ENCODE measurements at regions not wholly inside any gene's neighbourhood (a gene's known extent, or its start where the extent isn't known, plus 50 kb on each side); places are given as distances from the start of the nearest gene placed in this dataset.

DNA sequence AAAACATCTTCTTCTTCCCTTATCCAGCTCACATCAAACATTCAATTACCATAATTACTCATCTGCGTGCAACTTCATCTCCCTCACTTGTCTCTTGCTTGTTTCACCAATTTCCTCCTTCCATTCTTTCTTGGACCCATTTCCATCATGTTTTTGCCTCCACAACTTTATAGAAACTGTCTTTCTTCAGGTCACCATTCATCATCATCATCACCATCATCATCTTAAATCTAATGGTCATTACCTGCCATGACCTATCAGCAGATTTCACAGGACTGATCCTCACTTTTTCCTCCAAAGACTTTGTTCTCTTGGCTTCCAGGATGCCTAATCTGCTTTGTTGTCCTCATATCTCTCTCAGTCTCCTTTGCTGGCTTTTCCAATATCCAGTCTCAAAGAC, 495.6 kb downstream of the DNAH5 start:
- Histone ChIP-seq H3K36me3 (ENCODE audit: control insufficient read depth in 2 of 2, insufficient read depth in 2 of 2, low read length in 2 of 2) (no peaks in the 10 kb centered on the region), H3K27ac (ENCODE audit: low read depth in 2 of 2, low read length in 2 of 2) (no peak overlapping the region), H3K4me3 (ENCODE audit: low read length in 2 of 2) (no peak overlapping the region), H3K27me3 (ENCODE audit: control insufficient read depth in 2 of 2, insufficient read depth in 2 of 2, low read length in 2 of 2) (no peaks in the 10 kb centered on the region), H3K4me1 (ENCODE audit: control insufficient read depth in 2 of 2, insufficient read depth in 2 of 2, low read length in 2 of 2) (no peaks in the 10 kb centered on the region), H3K9me3 (ENCODE audit: control insufficient read depth in 2 of 2, low read length in 2 of 2) (no peaks in the 10 kb centered on the region), H3K9ac (ENCODE audit: low read depth in 1 of 2, low read length in 2 of 2) (no peak overlapping the region)

DNA sequence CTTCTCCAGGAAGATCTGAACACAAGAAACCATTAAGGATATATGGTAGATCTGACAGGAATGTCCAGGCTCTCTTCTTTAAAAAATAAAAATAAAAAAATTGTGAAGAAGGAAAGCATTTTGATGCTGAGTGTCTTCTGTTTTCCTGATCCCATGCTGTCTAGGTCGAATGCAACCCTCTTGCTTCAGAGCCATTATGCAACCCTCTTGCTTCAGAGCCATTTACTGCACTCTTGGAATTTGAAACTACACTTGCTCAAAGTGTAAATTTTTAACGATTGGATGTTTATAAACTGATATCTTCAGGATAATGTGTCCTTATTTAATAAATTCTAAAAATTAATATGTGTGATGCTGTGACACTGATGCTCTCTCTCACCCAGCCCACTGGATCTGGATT, 505.1 kb downstream of the DNAH5 start:
- no peak overlapping the region for H3K27ac ChIP-seq (ENCODE audit: low read depth in 2 of 2, low read length in 2 of 2)
- no peak overlapping the region for H3K9ac ChIP-seq (ENCODE audit: low read depth in 1 of 2, low read length in 2 of 2)
- no peaks in the 10 kb centered on the region for H3K27me3 ChIP-seq (ENCODE audit: control insufficient read depth in 2 of 2, insufficient read depth in 2 of 2, low read length in 2 of 2)
- no peak overlapping the region for H3K4me3 ChIP-seq (ENCODE audit: low read length in 2 of 2)
- no peaks in the 10 kb centered on the region for H3K36me3 ChIP-seq (ENCODE audit: control insufficient read depth in 2 of 2, insufficient read depth in 2 of 2, low read length in 2 of 2)
- no peaks in the 10 kb centered on the region for H3K9me3 ChIP-seq (ENCODE audit: control insufficient read depth in 2 of 2, low read length in 2 of 2)
- no peaks in the 10 kb centered on the region for H3K4me1 ChIP-seq (ENCODE audit: control insufficient read depth in 2 of 2, insufficient read depth in 2 of 2, low read length in 2 of 2)

GRCh38 chr5:13427827-13428557, 516.5 kb downstream of the DNAH5 start:
- H3K4me1 ChIP-seq (ENCODE audit: control insufficient read depth in 2 of 2, insufficient read depth in 2 of 2, low read length in 2 of 2) = no peaks in the 10 kb centered on the region
- H3K4me3 ChIP-seq (ENCODE audit: low read length in 2 of 2) = no peak overlapping the region
- H3K27ac ChIP-seq (ENCODE audit: low read depth in 2 of 2, low read length in 2 of 2) = no peak overlapping the region
- no peaks in the 10 kb centered on the region for H3K36me3 ChIP-seq (ENCODE audit: control insufficient read depth in 2 of 2, insufficient read depth in 2 of 2, low read length in 2 of 2)
- H3K27me3 ChIP-seq (ENCODE audit: control insufficient read depth in 2 of 2, insufficient read depth in 2 of 2, low read length in 2 of 2) = no peaks in the 10 kb centered on the region
- H3K9ac ChIP-seq (ENCODE audit: low read depth in 1 of 2, low read length in 2 of 2) = no peak overlapping the region
- H3K9me3 ChIP-seq (ENCODE audit: control insufficient read depth in 2 of 2, low read length in 2 of 2) = peaks cover 0 to 4% of the 10 kb centered on the region in 2 donors

GRCh38 chr5:13412040-13412595, 532.4 kb downstream of the DNAH5 start:
- Histone ChIP-seq H3K4me1 (ENCODE audit: control insufficient read depth in 2 of 2, insufficient read depth in 2 of 2, low read length in 2 of 2) (no peaks in the 10 kb centered on the region), H3K9me3 (ENCODE audit: control insufficient read depth in 2 of 2, low read length in 2 of 2) (no peaks in the 10 kb centered on the region), H3K27me3 (ENCODE audit: control insufficient read depth in 2 of 2, insufficient read depth in 2 of 2, low read length in 2 of 2) (no peaks in the 10 kb centered on the region), H3K36me3 (ENCODE audit: control insufficient read depth in 2 of 2, insufficient read depth in 2 of 2, low read length in 2 of 2) (no peaks in the 10 kb centered on the region), H3K4me3 (ENCODE audit: low read length in 2 of 2) (no peak overlapping the region), H3K27ac (ENCODE audit: low read depth in 2 of 2, low read length in 2 of 2) (no peak overlapping the region), H3K9ac (ENCODE audit: low read depth in 1 of 2, low read length in 2 of 2) (no peak overlapping the region)

DNA sequence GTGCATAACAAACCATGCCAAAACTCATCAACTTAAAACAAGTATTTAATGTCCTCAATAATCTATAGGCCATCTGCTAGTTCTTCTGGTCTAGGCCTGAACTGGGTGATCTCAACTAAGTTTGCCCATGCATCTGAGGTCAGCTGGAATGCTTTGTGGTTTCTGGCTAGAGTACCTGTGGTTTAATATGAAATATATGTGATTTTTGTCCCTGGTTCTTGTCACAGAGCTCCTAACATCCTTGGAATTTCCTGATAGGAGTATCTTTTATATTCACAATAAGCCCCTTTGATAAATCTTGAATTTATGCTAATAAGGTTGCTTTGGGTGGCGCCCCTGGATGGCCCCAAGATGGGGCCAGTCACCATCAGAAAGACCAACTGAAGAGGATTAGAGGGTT, 535.9 kb downstream of the DNAH5 start:
- no peak overlapping the region for H3K9ac ChIP-seq (ENCODE audit: low read depth in 1 of 2, low read length in 2 of 2)
- no peaks in the 10 kb centered on the region for H3K36me3 ChIP-seq (ENCODE audit: control insufficient read depth in 2 of 2, insufficient read depth in 2 of 2, low read length in 2 of 2)
- H3K9me3 ChIP-seq (ENCODE audit: control insufficient read depth in 2 of 2, low read length in 2 of 2) = no peaks in the 10 kb centered on the region
- no peak overlapping the region for H3K27ac ChIP-seq (ENCODE audit: low read depth in 2 of 2, low read length in 2 of 2)
- no peaks in the 10 kb centered on the region for H3K27me3 ChIP-seq (ENCODE audit: control insufficient read depth in 2 of 2, insufficient read depth in 2 of 2, low read length in 2 of 2)
- H3K4me1 ChIP-seq (ENCODE audit: control insufficient read depth in 2 of 2, insufficient read depth in 2 of 2, low read length in 2 of 2) = no peaks in the 10 kb centered on the region
- no peak overlapping the region for H3K4me3 ChIP-seq (ENCODE audit: low read length in 2 of 2)

DNA sequence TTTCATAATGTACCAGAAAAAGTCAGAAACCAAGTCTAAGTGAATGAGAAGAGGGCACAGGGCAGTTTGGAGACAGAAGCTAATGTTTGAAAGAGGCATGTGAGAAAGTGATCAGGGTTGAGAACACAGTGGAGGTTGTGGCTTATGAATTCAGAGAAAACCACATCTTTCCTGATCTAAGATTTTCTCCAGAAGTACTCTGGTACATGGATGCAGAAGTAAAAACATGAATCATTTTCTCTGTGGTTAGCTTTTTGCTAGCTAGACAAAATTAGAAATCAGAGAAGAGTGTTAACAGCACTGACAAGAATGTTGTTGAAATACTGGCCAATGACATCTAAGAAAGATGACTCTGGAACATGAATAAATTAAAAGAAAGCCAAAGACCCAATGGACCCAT, 541.1 kb downstream of the DNAH5 start:
- Histone ChIP-seq H3K27me3 (ENCODE audit: control insufficient read depth in 2 of 2, insufficient read depth in 2 of 2, low read length in 2 of 2) (no peaks in the 10 kb centered on the region), H3K4me3 (ENCODE audit: low read length in 2 of 2) (no peak overlapping the region), H3K27ac (ENCODE audit: low read depth in 2 of 2, low read length in 2 of 2) (no peak overlapping the region), H3K36me3 (ENCODE audit: control insufficient read depth in 2 of 2, insufficient read depth in 2 of 2, low read length in 2 of 2) (no peaks in the 10 kb centered on the region), H3K9me3 (ENCODE audit: control insufficient read depth in 2 of 2, low read length in 2 of 2) (no peaks in the 10 kb centered on the region), H3K4me1 (ENCODE audit: control insufficient read depth in 2 of 2, insufficient read depth in 2 of 2, low read length in 2 of 2) (no peaks in the 10 kb centered on the region), H3K9ac (ENCODE audit: low read depth in 1 of 2, low read length in 2 of 2) (no peak overlapping the region)

GRCh38 chr5:13385066-13385465, 559.4 kb downstream of the DNAH5 start:
- Histone ChIP-seq H3K36me3 (ENCODE audit: control insufficient read depth in 2 of 2, insufficient read depth in 2 of 2, low read length in 2 of 2) (no peaks in the 10 kb centered on the region), H3K4me1 (ENCODE audit: control insufficient read depth in 2 of 2, insufficient read depth in 2 of 2, low read length in 2 of 2) (no peaks in the 10 kb centered on the region), H3K9me3 (ENCODE audit: control insufficient read depth in 2 of 2, low read length in 2 of 2) (peaks cover 0 to 5% of the 10 kb centered on the region in 2 donors), H3K4me3 (ENCODE audit: low read length in 2 of 2) (no peak overlapping the region), H3K9ac (ENCODE audit: low read depth in 1 of 2, low read length in 2 of 2) (no peak overlapping the region), H3K27me3 (ENCODE audit: control insufficient read depth in 2 of 2, insufficient read depth in 2 of 2, low read length in 2 of 2) (no peaks in the 10 kb centered on the region), H3K27ac (ENCODE audit: low read depth in 2 of 2, low read length in 2 of 2) (no peak overlapping the region)

GRCh38 chr5:13382232-13382631, 562.3 kb downstream of the DNAH5 start:
- Histone ChIP-seq H3K9me3 (ENCODE audit: control insufficient read depth in 2 of 2, low read length in 2 of 2) (peaks cover 0 to 3% of the 10 kb centered on the region in 2 donors), H3K4me1 (ENCODE audit: control insufficient read depth in 2 of 2, insufficient read depth in 2 of 2, low read length in 2 of 2) (no peaks in the 10 kb centered on the region), H3K36me3 (ENCODE audit: control insufficient read depth in 2 of 2, insufficient read depth in 2 of 2, low read length in 2 of 2) (no peaks in the 10 kb centered on the region), H3K9ac (ENCODE audit: low read depth in 1 of 2, low read length in 2 of 2) (no peak overlapping the region), H3K4me3 (ENCODE audit: low read length in 2 of 2) (no peak overlapping the region), H3K27ac (ENCODE audit: low read depth in 2 of 2, low read length in 2 of 2) (no peak overlapping the region), H3K27me3 (ENCODE audit: control insufficient read depth in 2 of 2, insufficient read depth in 2 of 2, low read length in 2 of 2) (no peaks in the 10 kb centered on the region)

GRCh38 chr5:13378091-13378490, 566.4 kb downstream of the DNAH5 start:
- H3K4me3 ChIP-seq (ENCODE audit: low read length in 2 of 2) = no peak overlapping the region
- no peak overlapping the region for H3K9ac ChIP-seq (ENCODE audit: low read depth in 1 of 2, low read length in 2 of 2)
- no peak overlapping the region for H3K27ac ChIP-seq (ENCODE audit: low read depth in 2 of 2, low read length in 2 of 2)
- no peaks in the 10 kb centered on the region for H3K4me1 ChIP-seq (ENCODE audit: control insufficient read depth in 2 of 2, insufficient read depth in 2 of 2, low read length in 2 of 2)
- H3K9me3 ChIP-seq (ENCODE audit: control insufficient read depth in 2 of 2, low read length in 2 of 2) = peaks cover 0 to 4% of the 10 kb centered on the region in 2 donors
- no peaks in the 10 kb centered on the region for H3K36me3 ChIP-seq (ENCODE audit: control insufficient read depth in 2 of 2, insufficient read depth in 2 of 2, low read length in 2 of 2)
- H3K27me3 ChIP-seq (ENCODE audit: control insufficient read depth in 2 of 2, insufficient read depth in 2 of 2, low read length in 2 of 2) = no peaks in the 10 kb centered on the region

- Histone ChIP-seq H3K27me3 (ENCODE audit: control insufficient read depth in 2 of 2, insufficient read depth in 2 of 2, low read length in 2 of 2) (no peaks in the 10 kb centered on the region), H3K27ac (ENCODE audit: low read depth in 2 of 2, low read length in 2 of 2) (no peak overlapping the region), H3K36me3 (ENCODE audit: control insufficient read depth in 2 of 2, insufficient read depth in 2 of 2, low read length in 2 of 2) (no peaks in the 10 kb centered on the region), H3K9me3 (ENCODE audit: control insufficient read depth in 2 of 2, low read length in 2 of 2) (peaks cover 0 to 6% of the 10 kb centered on the region in 2 donors), H3K9ac (ENCODE audit: low read depth in 1 of 2, low read length in 2 of 2) (no peak overlapping the region), H3K4me1 (ENCODE audit: control insufficient read depth in 2 of 2, insufficient read depth in 2 of 2, low read length in 2 of 2) (no peaks in the 10 kb centered on the region), H3K4me3 (ENCODE audit: low read length in 2 of 2) (no peak overlapping the region)
Observed at GRCh38 chr5:13359344-13359743, 585.1 kb downstream of the DNAH5 start.

All from mucosa of rectum (tissue), 2 donors.